ENCODE measurements at regions not wholly inside any gene's neighbourhood (a gene's known extent, or its start where the extent isn't known, plus 50 kb on each side); places are given as distances from the start of the nearest gene placed in this dataset.

DNA sequence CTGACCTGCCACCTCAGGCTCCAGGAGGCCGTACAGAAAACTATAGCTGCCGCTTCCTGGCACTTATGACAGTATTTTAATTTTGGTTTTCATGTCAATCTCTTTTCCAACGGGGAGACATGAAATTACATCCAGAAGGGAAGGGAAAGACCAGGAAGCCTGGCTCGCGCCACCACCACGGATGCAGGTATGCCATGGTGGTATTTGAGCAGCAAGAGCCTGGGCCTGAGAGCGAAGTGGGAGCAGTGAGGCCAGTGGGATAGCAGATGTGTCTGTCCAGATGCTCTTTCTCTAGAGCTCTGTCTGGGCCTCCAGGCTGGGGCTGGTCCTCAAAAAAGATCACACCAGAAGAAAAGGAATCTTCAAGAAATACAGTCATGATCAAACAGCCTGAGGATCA lies 82.5 kb upstream of the CPEB2 start:
- TF ChIP-seq EZH2 (IDR thresholded peaks at IDR 0.05; ENCODE audit: low read length, unreplicated experiment), result no peak
- no peak for TF ChIP-seq CTCF (conservative IDR thresholded peaks at IDR 0.05; ENCODE audit: low read depth, low read length)
- TF ChIP-seq EZH2phosphoT487 (IDR thresholded peaks at IDR 0.05; ENCODE audit: borderline replicate concordance, low read length), result no peak
- ATAC-seq (no peak), DNase-seq (no peak)
- H3K4me2 ChIP-seq (ENCODE audit: low read length), result no peak overlapping the region
- peaks cover 16% of the 10 kb centered on the region for H3K4me1 ChIP-seq (ENCODE audit: insufficient read depth, low read length)
- no peak overlapping the region for H3K27ac ChIP-seq (ENCODE audit: low read length)
- BruUV-seq (replicated peaks), result no TSS peak
- no peak overlapping the region for H3K4me3 ChIP-seq (ENCODE audit: low read length)
- H2AFZ ChIP-seq (ENCODE audit: low read length), result no peak overlapping the region
- no peaks in the 10 kb centered on the region for H3K9me3 ChIP-seq (ENCODE audit: low read length)
- no peaks in the 10 kb centered on the region for H3F3A ChIP-seq (ENCODE audit: low read length, unreplicated experiment)
- no peaks in the 10 kb centered on the region for H3K27me3 ChIP-seq (ENCODE audit: low read length)
- H3K9me2 ChIP-seq (replicated peaks; ENCODE audit: low read length), result no peaks in the 10 kb centered on the region
- H3K79me2 ChIP-seq (ENCODE audit: low read length), result no peaks in the 10 kb centered on the region
- POLR2A ChIA-PET (ENCODE audit: unreplicated experiment), result no interaction called here
- no peak overlapping the region for H3K9ac ChIP-seq (ENCODE audit: low read length)
- H4K20me1 ChIP-seq (ENCODE audit: low read length), result no peaks in the 10 kb centered on the region
- H3K36me3 ChIP-seq (ENCODE audit: low read depth, low read length), result no peaks in the 10 kb centered on the region
- intact Hi-C loops (cut with micrococcal nuclease), result loop anchor here (5.0 kb wide), 1 partner anchor 62 kb away; no protein-coding TSS in a partner anchor
- CTCF ChIA-PET, result no interaction called here

DNA sequence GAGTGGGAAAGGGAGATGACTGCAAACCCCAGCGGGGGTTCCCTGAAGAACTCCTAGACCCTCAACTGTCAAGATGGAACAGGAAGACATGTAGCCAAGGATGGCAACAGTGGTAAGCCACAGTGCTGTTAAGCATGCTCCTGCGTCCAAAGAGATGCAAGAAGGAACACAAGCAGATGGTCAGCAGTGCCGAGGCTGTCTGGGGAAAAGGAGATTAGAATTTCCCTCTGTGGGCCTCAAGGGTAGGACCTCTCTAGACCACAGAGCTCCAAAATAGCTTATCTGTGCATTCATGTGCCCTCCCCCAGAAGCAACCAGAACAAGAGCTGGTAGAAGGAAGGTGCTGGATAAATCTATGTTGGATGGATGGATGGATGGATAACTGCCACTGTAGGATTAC lies 82.0 kb upstream of the CPEB2 start:
- POLR2A ChIA-PET (ENCODE audit: unreplicated experiment), result no interaction called here
- intact Hi-C loops (cut with micrococcal nuclease), result no loop called here
- H3K27ac ChIP-seq (ENCODE audit: low read length), result no peak overlapping the region

More for the DNA sequence above, 82.0 kb upstream of the CPEB2 start:
- Histone ChIP-seq H3K79me2 (ENCODE audit: low read length) (no peaks in the 10 kb centered on the region), H3K9me2 (replicated peaks; ENCODE audit: low read length) (no peaks in the 10 kb centered on the region), H3K27me3 (ENCODE audit: low read length) (no peaks in the 10 kb centered on the region), H3K9ac (ENCODE audit: low read length) (no peak overlapping the region), H3K4me3 (ENCODE audit: low read length) (no peak overlapping the region), H3K9me3 (ENCODE audit: low read length) (no peaks in the 10 kb centered on the region), H2AFZ (ENCODE audit: low read length) (no peak overlapping the region), H3K4me2 (ENCODE audit: low read length) (no peak overlapping the region), H3K36me3 (ENCODE audit: low read depth, low read length) (no peaks in the 10 kb centered on the region), H3K4me1 (ENCODE audit: insufficient read depth, low read length) (peaks cover 16% of the 10 kb centered on the region), H4K20me1 (ENCODE audit: low read length) (no peaks in the 10 kb centered on the region), H3F3A (ENCODE audit: low read length, unreplicated experiment) (no peaks in the 10 kb centered on the region)
- DNase-seq (no peak), ATAC-seq (no peak)
- CTCF ChIA-PET, result no interaction called here
- TF ChIP-seq EZH2 (IDR thresholded peaks at IDR 0.05; ENCODE audit: low read length, unreplicated experiment) (no peak), EZH2phosphoT487 (IDR thresholded peaks at IDR 0.05; ENCODE audit: borderline replicate concordance, low read length) (no peak), CTCF (conservative IDR thresholded peaks at IDR 0.05; ENCODE audit: low read depth, low read length) (no peak)
- no TSS peak for BruUV-seq (replicated peaks)
